Endothelial cell of umbilical vein (primary cell): ENCODE measurements at regions not wholly inside any gene's neighbourhood (a gene's known extent, or its start where the extent isn't known, plus 50 kb on each side); places are given as distances from the start of the nearest gene placed in this dataset.

ENCODE experiments used
- BruUV-seq: library from RNA; stranded (reverse); fragments of 400-500 nt; replicated peaks from 2 replicates; lab custom pipeline; 2021; lab: Mats Ljungman, UMichigan
- CTCF ChIA-PET: fragments of 300-600, 350-600 bp; sonication (Branson Sonifier 250); formaldehyde crosslinking; loops from one replicate; lab custom pipeline; 2021; ENCODE audit warnings: antibody characterized with exemption, inconsistent platforms; lab: Charles Lee
- POLR2A ChIA-PET: fragments of 300-600, 350-600 bp; sonication (Branson Sonifier 250); formaldehyde crosslinking; loops from one replicate; lab custom pipeline; 2021; ENCODE audit warnings: antibody characterized with exemption, inconsistent platforms; lab: Charles Lee
- DNase-seq: peaks from one replicate; pipeline ENCODE4 v3.0.0-alpha.2; 2011; ENCODE audit warnings: low read depth, low spot score
- FAIRE-seq: peaks from 2 replicates; lab custom pipeline; 2011; peaks lifted over from hg19 to GRCh38; lab: Jason Lieb, UNC
- H2AFZ ChIP-seq: 2 replicates; pipeline ENCODE4 v1.6.0; 2012; ENCODE audit warnings: low read depth, low read length, control low read depth, inconsistent platforms
- H3K27ac ChIP-seq: 2 replicates; pipeline ENCODE4 v1.5.1; 2011; ENCODE audit warnings: low read depth, mild to moderate bottlenecking, control low read depth, low read length, moderate library complexity; ENCODE audit not compliant: insufficient read depth
- H3K27me3 ChIP-seq, 2 experiments: 2 replicates each; pipeline versions ENCODE4 v1.6.0 to v1.6.1; 2011; ENCODE audit warnings: low read length in 2 of 2, mixed read lengths in 1 of 2; ENCODE audit not compliant: control insufficient read depth in 2 of 2, insufficient read depth in 2 of 2
- H3K36me3 ChIP-seq, 2 experiments: 2 replicates in 1 of 2; 3 replicates in 1 of 2; pipeline ENCODE4 v1.5.1; 2011; ENCODE audit warnings: low read length in 2 of 2, mild to moderate bottlenecking in 1 of 2, moderate library complexity in 1 of 2; ENCODE audit not compliant: control insufficient read depth in 2 of 2, insufficient read depth in 2 of 2; ENCODE audit errors: extremely low read depth in 1 of 2
- H3K4me1 ChIP-seq: 3 replicates; pipeline ENCODE4 v1.5.1; 2011; ENCODE audit warnings: mild to moderate bottlenecking, low read length; ENCODE audit not compliant: control insufficient read depth, insufficient read depth; ENCODE audit errors: extremely low read depth
- H3K4me2 ChIP-seq: 2 replicates; pipeline ENCODE4 v1.6.1; 2011; ENCODE audit warnings: low read length, control low read depth, mixed read lengths; ENCODE audit not compliant: insufficient read depth
- H3K4me3 ChIP-seq, 3 experiments: fragments of 200-600 bp in 1 of 3; sonication (generic), shearing (Covaris generic) in 1 of 3; replicated peaks in 1 of 3; 2 replicates each; pipeline ENCODE4 v1.5.1; 2011 to 2016; ENCODE audit warnings: control low read depth in 3 of 3, low read length in 3 of 3, mild to moderate bottlenecking in 2 of 3, inconsistent platforms in 1 of 3, low read depth in 1 of 3, moderate library complexity in 1 of 3; ENCODE audit not compliant: insufficient read depth in 1 of 3
- H3K79me2 ChIP-seq: 2 replicates; pipeline ENCODE4 v1.6.0; 2012; ENCODE audit warnings: low read length, inconsistent platforms; ENCODE audit not compliant: control insufficient read depth, insufficient read depth
- H3K9ac ChIP-seq: replicated peaks from 2 replicates; pipeline ENCODE3; 2011; ENCODE audit warnings: low read length, control low read depth; ENCODE audit not compliant: insufficient read depth; ENCODE audit errors: extremely low read depth
- H3K9me1 ChIP-seq: replicated peaks from 3 replicates; pipeline ENCODE4 v1.6.0; 2011; ENCODE audit warnings: mild to moderate bottlenecking, low read length; ENCODE audit not compliant: control insufficient read depth, insufficient read depth; ENCODE audit errors: extremely low read depth
- H3K9me3 ChIP-seq: replicated peaks from 2 replicates; pipeline ENCODE4 v1.5.1; 2012; ENCODE audit warnings: low read length, inconsistent platforms; ENCODE audit not compliant: control insufficient read depth, insufficient read depth
- H4K20me1 ChIP-seq: replicated peaks from 2 replicates; pipeline ENCODE3; 2011; ENCODE audit warnings: mild to moderate bottlenecking, low read length; ENCODE audit not compliant: control insufficient read depth, insufficient read depth; ENCODE audit errors: extremely low read depth
- CTCF ChIP-seq, 2 donors: IDR thresholded peaks; 1 replicate in 1 of 2; 2 replicates in 1 of 2; pipeline ENCODE4 v1.5.1; 2011; ENCODE audit warnings: low read length in 2 of 2, mild to moderate bottlenecking in 2 of 2, moderate library complexity in 2 of 2, control low read depth in 1 of 2, inconsistent platforms in 1 of 2, low read depth in 1 of 2; ENCODE audit not compliant: insufficient read depth in 1 of 2; ENCODE audit errors: extremely low read depth in 1 of 2
- EZH2 ChIP-seq: IDR thresholded peaks from 2 replicates; pipeline ENCODE4 v1.6.1; 2012; ENCODE audit warnings: borderline replicate concordance, low read depth, mild to moderate bottlenecking, moderate library complexity, low read length, inconsistent platforms; ENCODE audit not compliant: severe bottlenecking
- FOS ChIP-seq: IDR thresholded peaks from 2 replicates; pipeline ENCODE4 v1.6.1; 2011; ENCODE audit warnings: mild to moderate bottlenecking, low read length, moderate library complexity, borderline replicate concordance; ENCODE audit not compliant: insufficient read depth
- GATA2 ChIP-seq: IDR thresholded peaks from 2 replicates; pipeline ENCODE4 v1.7.0; 2011; ENCODE audit warnings: low read depth, mild to moderate bottlenecking, moderate library complexity, mixed read lengths, low read length; ENCODE audit not compliant: insufficient read length, insufficient read depth
- JUN ChIP-seq: IDR thresholded peaks from 2 replicates; pipeline ENCODE4 v1.6.1; 2011; ENCODE audit warnings: borderline replicate concordance, low read depth; ENCODE audit not compliant: insufficient read length, insufficient read depth
- MAX ChIP-seq: IDR thresholded peaks from 2 replicates; pipeline ENCODE4 v1.6.1; 2011; ENCODE audit not compliant: insufficient read depth, insufficient read length
- MYC ChIP-seq: IDR thresholded peaks from one replicate; pipeline ENCODE4 v1.6.1; 2011; ENCODE audit warnings: mild to moderate bottlenecking, low read depth, low read length
- POLR2A ChIP-seq: IDR thresholded peaks from 2 replicates; pipeline ENCODE4 v1.6.1; 2012; ENCODE audit warnings: low read depth, mild to moderate bottlenecking, control low read depth, low read length
- POLR2AphosphoS5 ChIP-seq: IDR thresholded peaks from 2 replicates; pipeline ENCODE4 v1.6.1; 2012; ENCODE audit warnings: low read depth, mild to moderate bottlenecking, control low read depth, low read length, moderate library complexity; ENCODE audit not compliant: insufficient read depth
- dilution Hi-C: fragments of 300-500 bp; cut with MboI; formaldehyde crosslinking; loops from one replicate; pipeline ENCODE4 v1.15.0; 2019; ENCODE audit warnings: low sequenced_read_pairs; ENCODE audit not compliant: extremely low pct_ligation_motif_present
- intact Hi-C: fragments of 100-400 bp; cut with micrococcal nuclease; formaldehyde crosslinking; loops from one replicate; pipeline ENCODE4 v1.10.0; 2022

DNA sequence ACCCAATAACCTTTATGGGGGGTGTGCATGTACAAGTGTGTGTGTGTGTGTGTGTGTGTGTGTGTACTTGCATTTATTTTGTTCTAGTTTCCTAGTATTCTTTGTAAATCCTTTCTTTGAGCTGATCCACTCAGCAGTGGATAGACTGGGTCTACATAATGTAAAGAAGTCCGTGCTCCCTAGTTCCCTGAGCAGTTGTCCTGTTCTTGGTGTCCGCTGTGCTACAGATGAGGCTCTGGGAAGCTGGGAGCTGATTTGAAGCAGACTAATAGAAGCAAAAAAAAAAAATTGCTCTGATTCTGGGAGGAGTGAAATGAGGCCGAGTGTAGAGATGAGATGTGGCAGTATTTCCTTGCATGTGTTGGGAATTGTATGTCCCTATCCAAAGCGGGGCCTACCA, 150.4 kb upstream of the WSCD2 start:
- no peaks in the 10 kb centered on the region for H3K9me1 ChIP-seq
- no peaks in the 10 kb centered on the region for H3K36me3 ChIP-seq
- TF ChIP-seq JUN (no peak), CTCF (IDR thresholded peaks at IDR 0.05; ENCODE audit: extremely low read depth in 1 of 2, insufficient read depth in 1 of 2, low read depth in 1 of 2, low read length in 2 of 2) (no peak), GATA2 (no peak)
- intact Hi-C loops (no loop called here), dilution Hi-C loops (no loop called here)
- no TSS peak for BruUV-seq
- no peaks in the 10 kb centered on the region for H4K20me1 ChIP-seq
- H3K4me1 ChIP-seq, result no peaks in the 10 kb centered on the region
- no peaks in the 10 kb centered on the region for H3K79me2 ChIP-seq
- H3K9ac ChIP-seq, result no peak overlapping the region
- DNase-seq, result no peak
- no peak overlapping the region for H2AFZ ChIP-seq
- CTCF ChIA-PET, result interaction anchor here (1.0 to 1.1 kb wide), 2 partner anchors 14 to 20 kb away, joined by 3 read pairs; no protein-coding TSS in a partner anchor
- no peak overlapping the region for H3K27ac ChIP-seq
- no peaks in the 10 kb centered on the region for H3K27me3 ChIP-seq
- H3K4me2 ChIP-seq, result no peak overlapping the region
- POLR2A ChIA-PET, result no interaction called here
- FAIRE-seq, result no peak
- no peak overlapping the region for H3K4me3 ChIP-seq
- H3K9me3 ChIP-seq, result no peaks in the 10 kb centered on the region

- Histone ChIP-seq H3K79me2 (no peaks in the 10 kb centered on the region), H3K27ac (no peak overlapping the region), H3K9me3 (no peaks in the 10 kb centered on the region), H3K9ac (no peak overlapping the region), H2AFZ (no peak overlapping the region), H3K27me3 (no peaks in the 10 kb centered on the region), H3K4me3 (no peak overlapping the region), H3K4me2 (no peak overlapping the region), H4K20me1 (no peaks in the 10 kb centered on the region), H3K4me1 (no peaks in the 10 kb centered on the region), H3K9me1 (no peaks in the 10 kb centered on the region), H3K36me3 (no peaks in the 10 kb centered on the region)
- POLR2A ChIA-PET, result no interaction called here
- no peak for DNase-seq
- dilution Hi-C loops, result no loop called here
- no peak for TF ChIP-seq POLR2AphosphoS5
- no peak for TF ChIP-seq CTCF (IDR thresholded peaks at IDR 0.05; ENCODE audit: extremely low read depth in 1 of 2, insufficient read depth in 1 of 2, low read depth in 1 of 2, low read length in 2 of 2)
- no peak for TF ChIP-seq GATA2
- TF ChIP-seq JUN, result no peak
- no peak for TF ChIP-seq MAX
- no peak for TF ChIP-seq EZH2
- no peak for TF ChIP-seq POLR2A
- TF ChIP-seq FOS, result no peak
- no peak for TF ChIP-seq MYC
- CTCF ChIA-PET, result no interaction called here
- no peak for FAIRE-seq
- intact Hi-C loops, result no loop called here
- no TSS peak for BruUV-seq
Observed at GRCh38 chr12:107983756-107984472, 145.2 kb upstream of the WSCD2 start.
